ENCODE measurements at regions not wholly inside any gene's neighbourhood (a gene's known extent, or its start where the extent isn't known, plus 50 kb on each side); places are given as distances from the start of the nearest gene placed in this dataset.

GRCh38 chr11:105377870-105378269, 232.0 kb upstream of the GRIA4 start:
- no peak for TF ChIP-seq CTCF (IDR thresholded peaks at IDR 0.05; ENCODE audit: insufficient read depth, low read depth, low read length)
- TF ChIP-seq EZH2 (IDR thresholded peaks at IDR 0.05; ENCODE audit: insufficient read depth, low read length): no peak
